K562 (cell line): ENCODE measurements at regions not wholly inside any gene's neighbourhood (a gene's known extent, or its start where the extent isn't known, plus 50 kb on each side); places are given as distances from the start of the nearest gene placed in this dataset.

Experiments used
- ATAC-seq: fragments of 200-7000 bp; cut with Tn5 transposase; 3 replicates; pipeline ENCODE4 v1.9.1; 2020; ENCODE audit warnings: moderate library complexity
- BruUV-seq: library from RNA; stranded (reverse); fragments of 400-500 nt; replicated peaks from 2 replicates; lab custom pipeline; 2021; lab: Mats Ljungman, UMichigan
- CTCF ChIA-PET: fragments of 300-600 bp; formaldehyde crosslinking; extraction: SDS; loops from one replicate; lab custom pipeline; 2021; ENCODE audit warnings: low intra/inter-chr PET ratio; lab: Yijun Ruan, JAX
- POLR2A ChIA-PET: fragments of 300-600, 350-650 bp; sonication (Branson Sonifier 250); formaldehyde crosslinking; extraction: SDS; loops from one replicate; lab custom pipeline; 2021; ENCODE audit warnings: antibody characterized with exemption, inconsistent platforms; lab: Yijun Ruan, JAX
- DNase-seq, 4 experiments: peaks; one replicate each; pipeline versions ENCODE4 v3.0.0 to v3.0.0-alpha.2; 2011 to 2018; ENCODE audit warnings: low spot score in 3 of 4, mixed read lengths in 3 of 4; ENCODE audit errors: extremely low read depth in 1 of 4
- FAIRE-seq: peaks from 2 replicates; lab custom pipeline; 2011; peaks lifted over from hg19 to GRCh38; lab: Jason Lieb, UNC
- H2AFZ ChIP-seq: 2 replicates; pipeline ENCODE4 v1.6.0; 2011; ENCODE audit warnings: low read depth, low read length, control low read depth, inconsistent platforms
- H3K27ac ChIP-seq: fragments of 200-600 bp; 3 replicates; pipeline ENCODE4 v1.8.0; 2011; ENCODE audit warnings: low read depth, mild to moderate bottlenecking, control low read depth, inconsistent platforms, low read length, moderate library complexity, mixed read lengths; ENCODE audit errors: extremely low read depth
- H3K27me3 ChIP-seq, 2 experiments: fragments of 300-600 bp in 1 of 2; 2 replicates in 1 of 2; 3 replicates in 1 of 2; pipeline versions ENCODE4 v1.6.0 to v1.8.0; 2011; ENCODE audit warnings: inconsistent platforms in 2 of 2, low read length in 2 of 2, mild to moderate bottlenecking in 1 of 2, mixed read lengths in 1 of 2, moderate library complexity in 1 of 2; ENCODE audit not compliant: control insufficient read depth in 2 of 2, insufficient read depth in 2 of 2
- H3K36me3 ChIP-seq: fragments of 300-600 bp; 3 replicates; pipeline ENCODE4 v1.8.0; 2011; ENCODE audit warnings: mild to moderate bottlenecking, low read length, inconsistent platforms; ENCODE audit not compliant: control insufficient read depth, insufficient read depth
- H3K4me1 ChIP-seq, 2 experiments: fragments of 200-600 bp in 1 of 2; replicated peaks in 1 of 2; 2 replicates in 1 of 2; 3 replicates in 1 of 2; pipeline versions ENCODE4 v1.5.1 to v1.8.0; 2011; ENCODE audit warnings: inconsistent platforms in 2 of 2, low read length in 2 of 2, mild to moderate bottlenecking in 1 of 2, mixed read lengths in 1 of 2, moderate library complexity in 1 of 2; ENCODE audit not compliant: control insufficient read depth in 2 of 2, insufficient read depth in 2 of 2
- H3K4me2 ChIP-seq: 2 replicates; pipeline ENCODE4 v1.6.1; 2011; ENCODE audit warnings: low read length, control low read depth, inconsistent platforms, mixed read lengths; ENCODE audit not compliant: insufficient read depth
- H3K4me3 ChIP-seq: fragments of 200-600 bp; sonication (generic), shearing (Covaris generic); 2 replicates; pipeline ENCODE4 v1.5.1; 2016; ENCODE audit warnings: control low read depth, inconsistent platforms
- H3K79me2 ChIP-seq: fragments of 200-600 bp; 3 replicates; pipeline ENCODE4 v1.8.0; 2011; ENCODE audit warnings: low read length, inconsistent platforms; ENCODE audit not compliant: control insufficient read depth, insufficient read depth
- H3K9ac ChIP-seq, 2 experiments: 2 replicates each; pipeline versions ENCODE4 v1.6.0 to v1.6.1; 2011; ENCODE audit warnings: low read depth in 2 of 2, low read length in 2 of 2, control low read depth in 1 of 2, inconsistent platforms in 1 of 2, mild to moderate bottlenecking in 1 of 2, mixed read lengths in 1 of 2; ENCODE audit not compliant: insufficient read depth in 1 of 2
- H3K9me1 ChIP-seq: one replicate; pipeline ENCODE4 v1.6.0; 2011; ENCODE audit warnings: inconsistent platforms, mild to moderate bottlenecking, low read length, moderate library complexity; ENCODE audit not compliant: control insufficient read depth, insufficient read depth
- H3K9me3 ChIP-seq: replicated peaks from 2 replicates; pipeline ENCODE4 v1.5.1; 2011; ENCODE audit warnings: low read depth, low read length, inconsistent platforms; ENCODE audit not compliant: control insufficient read depth, insufficient read depth
- H4K20me1 ChIP-seq: replicated peaks from 2 replicates; pipeline ENCODE4 v1.6.1; 2011; ENCODE audit warnings: low read length, inconsistent platforms, mixed read lengths; ENCODE audit not compliant: control insufficient read depth, insufficient read depth
- CEBPB ChIP-seq: fragments of 450-650 bp; IDR thresholded peaks from 2 replicates; pipeline ENCODE4 v1.6.1; 2016; ENCODE audit warnings: missing genetic modification characterization, missing compliant biosample characterization
- CEBPG ChIP-seq, 3 experiments: fragments of 200-800 bp in 1 of 3; sonication (Bioruptor generic) in 1 of 3; sonication (generic) in 1 of 3; formaldehyde crosslinking in 1 of 3; IDR thresholded peaks in 2 of 3; conservative IDR thresholded peaks in 1 of 3; 2 replicates each; pipeline versions ENCODE4 v1.6.1 to v1.8.0; 2016 to 2022; ENCODE audit warnings: missing compliant biosample characterization in 2 of 3, missing genetic modification characterization in 2 of 3, mild to moderate bottlenecking in 1 of 3, missing genetic modification reagents in 1 of 3
- FOS ChIP-seq: IDR thresholded peaks from 3 replicates; pipeline ENCODE4 v1.6.1; 2011; ENCODE audit not compliant: insufficient read length; ENCODE audit errors: extremely low read depth
- ILF3 ChIP-seq: fragments of 450-650 bp; IDR thresholded peaks from 2 replicates; pipeline ENCODE4 v1.6.1; 2018; ENCODE audit warnings: antibody characterized with exemption, mild to moderate bottlenecking, moderate library complexity, borderline replicate concordance
- NBN ChIP-seq: fragments of 450-650 bp; IDR thresholded peaks from 2 replicates; pipeline ENCODE4 v1.6.1; 2016; ENCODE audit warnings: low read depth, mild to moderate bottlenecking
- NUFIP1 ChIP-seq: fragments of 450-650 bp; IDR thresholded peaks from 2 replicates; pipeline ENCODE4 v1.6.1; 2018; ENCODE audit not compliant: partially characterized antibody
- RBM39 ChIP-seq: fragments of 200-400 bp; formaldehyde crosslinking; optimal IDR thresholded peaks from 2 replicates; pipeline ENCODE3; 2018; ENCODE audit warnings: low read depth, low read length
- ZNF124 ChIP-seq: sonication (generic); formaldehyde crosslinking; IDR thresholded peaks from 2 replicates; pipeline ENCODE4 v1.8.1; 2022; ENCODE audit warnings: missing genetic modification reagents
- ZNF586 ChIP-seq: fragments of 450-650 bp; formaldehyde crosslinking; conservative IDR thresholded peaks from 2 replicates; pipeline ENCODE4 v1.4.0; 2020; ENCODE audit warnings: mild to moderate bottlenecking, moderate library complexity
- ZNF785 ChIP-seq: fragments of 250-450 bp; sonication (Bioruptor Pico); IDR thresholded peaks from 2 replicates; pipeline ENCODE4 v1.4.0; 2020; ENCODE audit warnings: mild to moderate bottlenecking
- WGBS: fragments of 100-300 bp; shearing (Covaris generic); methylation state at CpG from one replicate; pipeline ENCODE4 v1.1.6; 2016; ENCODE audit warnings: low coverage, mixed read lengths; ENCODE audit not compliant: insufficient coverage; ENCODE audit errors: missing lambda C conversion rate; 5-methylcytosine and 5-hydroxymethylcytosine counted together
- in situ Hi-C: fragments of 300-500 bp; cut with MboI; formaldehyde crosslinking; loops from 4 replicates; pipeline ENCODE4 v1.15.0; 2018; ENCODE audit warnings: inconsistent platforms, mixed read lengths
- intact Hi-C: fragments of 100-400 bp; cut with micrococcal nuclease; formaldehyde crosslinking; loops from 2 replicates; pipeline ENCODE4 v1.14.2; 2022
- TF ChIP-seq, protein P1 (sequence below): fragments of 250-450 bp; sonication (Bioruptor Pico); IDR thresholded peaks from 2 replicates; pipeline ENCODE4 v1.9.0; 2021; ENCODE audit warnings: mild to moderate bottlenecking
- TF ChIP-seq, protein P2 (sequence below): sonication (generic); formaldehyde crosslinking; IDR thresholded peaks from 2 replicates; pipeline ENCODE4 v1.8.0; 2022; ENCODE audit warnings: missing genetic modification reagents, mild to moderate bottlenecking, borderline replicate concordance

DNA sequence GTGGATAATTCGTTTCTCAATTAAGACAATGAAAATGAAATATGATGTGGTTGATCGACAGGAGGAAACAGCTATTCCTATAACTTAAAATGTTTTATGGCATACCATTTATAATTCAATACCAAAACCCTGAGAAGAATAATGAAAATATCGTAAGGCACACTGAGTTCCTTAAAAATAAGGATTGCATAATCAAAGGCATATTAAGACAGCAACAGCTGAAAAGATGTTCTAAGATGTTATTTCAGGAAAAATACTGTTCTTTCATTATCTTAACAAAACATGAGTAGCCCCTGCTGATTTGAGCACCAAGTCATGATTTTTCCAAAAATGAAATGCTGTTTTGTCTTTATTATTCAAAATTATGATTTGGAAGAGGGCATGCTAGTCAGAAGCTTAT, 189.4 kb upstream of the ALG10 start:
- H3K4me1 ChIP-seq, result no peaks in the 10 kb centered on the region
- intact Hi-C loops (no loop called here), in situ Hi-C loops (no loop called here)
- no peak for DNase-seq
- no peaks in the 10 kb centered on the region for H3K27me3 ChIP-seq
- no peaks in the 10 kb centered on the region for H3K9me3 ChIP-seq
- CTCF ChIA-PET, result no interaction called here
- no peak overlapping the region for H3K4me2 ChIP-seq
- 12% methylated on average over 3 of the region's 3 CpGs for WGBS
- H3K9ac ChIP-seq, result no peak overlapping the region
- H2AFZ ChIP-seq, result no peak overlapping the region
- H3K27ac ChIP-seq, result no peak overlapping the region
- no peaks in the 10 kb centered on the region for H3K36me3 ChIP-seq
- BruUV-seq, result no TSS peak
- no peak overlapping the region for H3K4me3 ChIP-seq
- POLR2A ChIA-PET, result interaction anchor here (0.6 kb wide), 1 partner anchor 14 kb away, joined by 4 read pairs; no protein-coding TSS in a partner anchor
- no peak for ATAC-seq
- H3K79me2 ChIP-seq, result no peaks in the 10 kb centered on the region
- no peaks in the 10 kb centered on the region for H3K9me1 ChIP-seq
- no peaks in the 10 kb centered on the region for H4K20me1 ChIP-seq
- no peak for FAIRE-seq
- TF ChIP-seq ZNF586 (CRISPR knock-in tag) (no peak), FOS (no peak), NBN (no peak), RBM39 (no peak), NUFIP1 (no peak), CEBPB (tag) (peak; percentile 64), ZNF124 (no peak), CEBPG (CRISPR knock-in tag; IDR thresholded peaks at IDR 0.05) (no peak), CEBPG (tag; conservative IDR thresholded peaks at IDR 0.05 in 1 of 2, IDR thresholded peaks at IDR 0.05 in 1 of 2) (peak in 1 of 2 experiments; percentile 80; a peak in 2 of 4 replicates), ZNF785 (CRISPR knock-in tag) (no peak), ILF3 (no peak)
- TF ChIP-seq, protein P1, sequence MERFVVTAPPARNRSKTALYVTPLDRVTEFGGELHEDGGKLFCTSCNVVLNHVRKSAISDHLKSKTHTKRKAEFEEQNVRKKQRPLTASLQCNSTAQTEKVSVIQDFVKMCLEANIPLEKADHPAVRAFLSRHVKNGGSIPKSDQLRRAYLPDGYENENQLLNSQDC (CRISPR knock-in tag), result no peak
- TF ChIP-seq, protein P2, sequence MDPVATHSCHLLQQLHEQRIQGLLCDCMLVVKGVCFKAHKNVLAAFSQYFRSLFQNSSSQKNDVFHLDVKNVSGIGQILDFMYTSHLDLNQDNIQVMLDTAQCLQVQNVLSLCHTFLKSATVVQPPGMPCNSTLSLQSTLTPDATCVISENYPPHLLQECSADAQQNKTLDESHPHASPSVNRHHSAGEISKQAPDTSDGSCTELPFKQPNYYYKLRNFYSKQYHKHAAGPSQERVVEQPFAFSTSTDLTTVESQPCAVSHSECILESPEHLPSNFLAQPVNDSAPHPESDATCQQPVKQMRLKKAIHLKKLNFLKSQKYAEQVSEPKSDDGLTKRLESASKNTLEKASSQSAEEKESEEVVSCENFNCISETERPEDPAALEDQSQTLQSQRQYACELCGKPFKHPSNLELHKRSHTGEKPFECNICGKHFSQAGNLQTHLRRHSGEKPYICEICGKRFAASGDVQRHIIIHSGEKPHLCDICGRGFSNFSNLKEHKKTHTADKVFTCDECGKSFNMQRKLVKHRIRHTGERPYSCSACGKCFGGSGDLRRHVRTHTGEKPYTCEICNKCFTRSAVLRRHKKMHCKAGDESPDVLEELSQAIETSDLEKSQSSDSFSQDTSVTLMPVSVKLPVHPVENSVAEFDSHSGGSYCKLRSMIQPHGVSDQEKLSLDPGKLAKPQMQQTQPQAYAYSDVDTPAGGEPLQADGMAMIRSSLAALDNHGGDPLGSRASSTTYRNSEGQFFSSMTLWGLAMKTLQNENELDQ (CRISPR knock-in tag), result no peak
